H1 (cell line): ENCODE measurements at regions not wholly inside any gene's neighbourhood (a gene's known extent, or its start where the extent isn't known, plus 50 kb on each side); places are given as distances from the start of the nearest gene placed in this dataset.

Experiments used
- CTCF ChIA-PET: fragments of 300-600 bp; sonication (Branson Sonifier 250); formaldehyde crosslinking; loops from one replicate; lab custom pipeline; 2021; ENCODE audit not compliant: partially characterized antibody; lab: Charles Lee
- POLR2A ChIA-PET: fragments of 300-600 bp; sonication (Branson Sonifier 250); formaldehyde crosslinking; loops from one replicate; lab custom pipeline; 2021; ENCODE audit warnings: inconsistent platforms; ENCODE audit not compliant: partially characterized antibody; lab: Charles Lee
- DNase-seq, 2 experiments: peaks; one replicate each; pipeline versions ENCODE4 v3.0.0 to v3.0.0-alpha.2; 2010 to 2022; ENCODE audit warnings: low spot score in 2 of 2, low read depth in 1 of 2, mixed read lengths in 1 of 2
- FAIRE-seq: peaks from 2 replicates; lab custom pipeline; 2011; peaks lifted over from hg19 to GRCh38; lab: Jason Lieb, UNC
- H2AFZ ChIP-seq: 2 replicates; pipeline ENCODE4 v1.8.1; 2012; ENCODE audit warnings: low read length, inconsistent platforms
- H2AK5ac ChIP-seq: 2 replicates; pipeline ENCODE4 v1.6.1; 2013; ENCODE audit warnings: low read depth, low read length
- H2BK120ac ChIP-seq: replicated peaks from 2 replicates; pipeline ENCODE3; 2013; ENCODE audit warnings: low read depth, low read length, inconsistent platforms
- H2BK12ac ChIP-seq: 2 replicates; pipeline ENCODE4 v1.6.1; 2013; ENCODE audit warnings: low read depth, low read length
- H2BK15ac ChIP-seq: 2 replicates; pipeline ENCODE4 v1.6.1; 2013; ENCODE audit warnings: low read length
- H2BK20ac ChIP-seq: 2 replicates; pipeline ENCODE4 v1.6.1; 2013; ENCODE audit warnings: low read length
- H2BK5ac ChIP-seq: 2 replicates; pipeline ENCODE4 v1.6.1; 2013; ENCODE audit warnings: low read depth, low read length
- H3K14ac ChIP-seq: 2 replicates; pipeline ENCODE4 v1.6.1; 2013; ENCODE audit warnings: inconsistent platforms; ENCODE audit not compliant: insufficient read length
- H3K18ac ChIP-seq: 2 replicates; pipeline ENCODE4 v1.6.1; 2013; ENCODE audit warnings: low read length; ENCODE audit errors: extremely low read depth
- H3K23ac ChIP-seq: 2 replicates; pipeline ENCODE4 v1.6.1; 2013; ENCODE audit warnings: inconsistent platforms; ENCODE audit not compliant: insufficient read length
- H3K23me2 ChIP-seq: 2 replicates; pipeline ENCODE4 v1.6.1; 2013; ENCODE audit warnings: low read depth, low read length
- H3K27ac ChIP-seq: 2 replicates; pipeline ENCODE4 v1.6.1; 2011; ENCODE audit warnings: low read depth, low read length, inconsistent platforms
- H3K27me3 ChIP-seq, 4 experiments: replicated peaks in 1 of 4; 1 replicate in 1 of 4; 2 replicates in 3 of 4; pipeline versions ENCODE4 v1.6.1 to v1.8.1; 2011 to 2013; ENCODE audit warnings: low read length in 3 of 4, mild to moderate bottlenecking in 3 of 4, inconsistent platforms in 2 of 4, mixed read lengths in 2 of 4, moderate library complexity in 1 of 4; ENCODE audit not compliant: control insufficient read depth in 3 of 4, insufficient read depth in 3 of 4; ENCODE audit errors: extremely low read depth in 1 of 4
- H3K36me3 ChIP-seq, 4 experiments: 2 replicates each; pipeline versions ENCODE4 v1.6.1 to v1.8.1; 2011 to 2013; ENCODE audit warnings: mild to moderate bottlenecking in 4 of 4, low read length in 3 of 4, moderate library complexity in 2 of 4, control low read depth in 1 of 4, inconsistent platforms in 1 of 4; ENCODE audit not compliant: insufficient read depth in 4 of 4, control insufficient read depth in 2 of 4
- H3K4ac ChIP-seq: replicated peaks from 2 replicates; pipeline ENCODE3; 2013; ENCODE audit warnings: low read length, low read depth, mixed read lengths, inconsistent platforms; ENCODE audit not compliant: insufficient read length
- H3K4me1 ChIP-seq, 4 experiments: replicated peaks in 1 of 4; 1 replicate in 1 of 4; 2 replicates in 3 of 4; pipeline versions ENCODE4 v1.6.1 to v1.8.1; 2011 to 2013; ENCODE audit warnings: low read length in 3 of 4, inconsistent platforms in 2 of 4, mixed read lengths in 1 of 4; ENCODE audit not compliant: insufficient read depth in 4 of 4, control insufficient read depth in 3 of 4
- H3K4me2 ChIP-seq, 2 experiments: 2 replicates each; pipeline versions ENCODE4 v1.6.1 to v1.8.1; 2011 to 2013; ENCODE audit warnings: low read depth in 2 of 2, low read length in 2 of 2, control low read depth in 1 of 2, inconsistent platforms in 1 of 2, mild to moderate bottlenecking in 1 of 2; ENCODE audit not compliant: insufficient read depth in 1 of 2
- H3K4me3 ChIP-seq, 4 experiments: fragments of 200-600, 300-600 bp in 1 of 4; sonication (generic), shearing (Covaris generic), sonication (Bioruptor Twin) in 1 of 4; 2 replicates each; pipeline versions ENCODE4 v1.5.1 to v1.8.1; 2011 to 2016; ENCODE audit warnings: low read length in 4 of 4, low read depth in 3 of 4, control low read depth in 2 of 4, inconsistent platforms in 2 of 4, mild to moderate bottlenecking in 2 of 4, mixed read lengths in 1 of 4, moderate library complexity in 1 of 4; ENCODE audit not compliant: insufficient read depth in 2 of 4; ENCODE audit errors: extremely low read depth in 1 of 4
- H3K56ac ChIP-seq: replicated peaks from 2 replicates; pipeline ENCODE3; 2013; ENCODE audit warnings: low read depth, mild to moderate bottlenecking, mixed read lengths, low read length, inconsistent platforms; ENCODE audit not compliant: insufficient read length
- H3K79me1 ChIP-seq: 2 replicates; pipeline ENCODE4 v1.6.1; 2013; ENCODE audit warnings: low read depth, low read length, control low read depth
- H3K79me2 ChIP-seq, 2 experiments: 2 replicates each; pipeline versions ENCODE4 v1.6.1 to v1.8.1; 2012 to 2013; ENCODE audit warnings: low read length in 2 of 2, mild to moderate bottlenecking in 2 of 2, inconsistent platforms in 1 of 2; ENCODE audit not compliant: insufficient read depth in 2 of 2, control insufficient read depth in 1 of 2
- H3K9ac ChIP-seq, 4 experiments: replicated peaks in 1 of 4; 1 replicate in 1 of 4; 2 replicates in 3 of 4; pipeline versions ENCODE4 v1.6.1 to v1.8.1; 2011 to 2013; ENCODE audit warnings: low read depth in 3 of 4, low read length in 3 of 4, control low read depth in 2 of 4, mild to moderate bottlenecking in 2 of 4, moderate library complexity in 2 of 4, inconsistent platforms in 1 of 4; ENCODE audit errors: extremely low read depth in 1 of 4
- H3K9me3 ChIP-seq, 2 experiments: 2 replicates each; pipeline versions ENCODE4 v1.6.1 to v1.8.1; 2012 to 2013; ENCODE audit warnings: mild to moderate bottlenecking in 2 of 2, moderate library complexity in 2 of 2, control low read depth in 1 of 2, inconsistent platforms in 1 of 2, low read depth in 1 of 2, low read length in 1 of 2, mixed read lengths in 1 of 2; ENCODE audit not compliant: insufficient read depth in 2 of 2
- H4K20me1 ChIP-seq, 2 experiments: replicated peaks in 1 of 2; 2 replicates each; pipeline versions ENCODE3 to v1.8.1; 2011 to 2013; ENCODE audit warnings: inconsistent platforms in 2 of 2, low read length in 2 of 2, mild to moderate bottlenecking in 1 of 2; ENCODE audit not compliant: insufficient read depth in 2 of 2, control insufficient read depth in 1 of 2
- H4K5ac ChIP-seq: 2 replicates; pipeline ENCODE4 v1.6.1; 2013; ENCODE audit warnings: low read length, low read depth, mixed read lengths, inconsistent platforms; ENCODE audit not compliant: insufficient read length
- H4K8ac ChIP-seq: 2 replicates; pipeline ENCODE4 v1.8.0; 2013; ENCODE audit warnings: mild to moderate bottlenecking, moderate library complexity, low read length, inconsistent platforms; ENCODE audit not compliant: insufficient read depth; ENCODE audit errors: extremely low read depth
- H4K91ac ChIP-seq: replicated peaks from 2 replicates; pipeline ENCODE3; 2013; ENCODE audit warnings: low read length, mixed read lengths, inconsistent platforms; ENCODE audit not compliant: insufficient read length
- ATF2 ChIP-seq: IDR thresholded peaks from 2 replicates; pipeline ENCODE4 v1.6.1; 2012; ENCODE audit warnings: low read length, inconsistent platforms
- BRCA1 ChIP-seq: IDR thresholded peaks from 2 replicates; pipeline ENCODE4 v1.6.1; 2012; ENCODE audit warnings: low read depth, low read length, improper control_type of control experiment
- CHD1 ChIP-seq: IDR thresholded peaks from 2 replicates; pipeline ENCODE4 v1.6.1; 2012; ENCODE audit warnings: low read depth, low read length, improper control_type of control experiment
- CHD2 ChIP-seq: IDR thresholded peaks from 2 replicates; pipeline ENCODE4 v1.6.1; 2012; ENCODE audit warnings: low read length, improper control_type of control experiment
- NRF1 ChIP-seq: IDR thresholded peaks from 2 replicates; pipeline ENCODE4 v1.6.1; 2011; ENCODE audit warnings: mild to moderate bottlenecking, low read depth, low read length, improper control_type of control experiment
- PHF8 ChIP-seq: fragments of 200-600 bp; sonication (generic); conservative IDR thresholded peaks from 2 replicates; pipeline ENCODE4 v1.7.1; 2012; ENCODE audit warnings: low read depth, mild to moderate bottlenecking, inconsistent platforms, low read length, moderate library complexity
- POLR2AphosphoS5 ChIP-seq: IDR thresholded peaks from 2 replicates; pipeline ENCODE4 v1.6.1; 2011; ENCODE audit warnings: low read depth, low read length
- POU5F1 ChIP-seq: IDR thresholded peaks from 2 replicates; pipeline ENCODE4 v1.6.1; 2011; ENCODE audit warnings: low read depth, mild to moderate bottlenecking, low read length, moderate library complexity
- SIN3A ChIP-seq, 2 experiments: IDR thresholded peaks in 1 of 2; conservative IDR thresholded peaks in 1 of 2; 2 replicates each; pipeline ENCODE4 v1.6.1; 2011 to 2012; ENCODE audit warnings: low read length in 2 of 2, improper control_type of control experiment in 1 of 2, low read depth in 1 of 2, mild to moderate bottlenecking in 1 of 2
- SIX5 ChIP-seq: IDR thresholded peaks from 2 replicates; pipeline ENCODE4 v1.6.1; 2011; ENCODE audit warnings: mild to moderate bottlenecking, low read depth, low read length
- USF2 ChIP-seq: IDR thresholded peaks from 2 replicates; pipeline ENCODE4 v1.6.1; 2011; ENCODE audit warnings: low read length, improper control_type of control experiment
- TF ChIP-seq, protein P1 (sequence below): IDR thresholded peaks from 2 replicates; pipeline ENCODE4 v1.6.1; 2011; ENCODE audit warnings: low read depth, mild to moderate bottlenecking, low read length; ENCODE audit not compliant: insufficient read depth

DNA sequence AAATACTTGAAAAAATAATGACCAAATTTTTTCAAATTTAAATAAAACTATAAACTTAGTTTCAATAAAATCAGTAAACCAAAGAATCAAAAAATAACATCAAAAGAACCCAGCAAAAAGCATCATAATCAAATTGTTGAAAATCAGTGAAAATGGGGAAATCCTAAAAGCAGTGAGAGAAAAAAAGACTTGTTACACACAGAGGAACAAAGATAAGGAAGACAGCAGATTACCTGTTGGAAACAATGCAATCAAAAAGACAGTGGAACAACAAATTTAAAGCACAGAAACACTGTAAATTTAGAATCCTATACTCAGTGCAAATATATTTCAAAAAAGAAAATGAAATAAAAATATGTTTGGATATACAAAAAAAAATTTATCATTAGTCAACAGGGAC, 156.2 kb upstream of the LMCD1 start:
- H2BK120ac ChIP-seq, result no peak overlapping the region
- no peak overlapping the region for H3K23ac ChIP-seq
- DNase-seq (no peak), FAIRE-seq (no peak)
- H4K8ac ChIP-seq, result no peak overlapping the region
- H3K9ac ChIP-seq, result no peak overlapping the region
- H2BK12ac ChIP-seq, result no peak overlapping the region
- no peaks in the 10 kb centered on the region for H3K27me3 ChIP-seq
- ChIA-PET POLR2A (no interaction called here), CTCF (no interaction called here)
- H2BK15ac ChIP-seq, result no peak overlapping the region
- no peak overlapping the region for H4K91ac ChIP-seq
- no peak overlapping the region for H2BK5ac ChIP-seq
- no peak overlapping the region for H2AFZ ChIP-seq
- no peaks in the 10 kb centered on the region for H3K79me2 ChIP-seq
- H3K14ac ChIP-seq, result no peak overlapping the region
- no peaks in the 10 kb centered on the region for H3K79me1 ChIP-seq
- no peak overlapping the region for H3K4me3 ChIP-seq
- no peak overlapping the region for H3K18ac ChIP-seq
- H3K4ac ChIP-seq, result no peak overlapping the region
- no peaks in the 10 kb centered on the region for H3K4me1 ChIP-seq
- no peak overlapping the region for H3K56ac ChIP-seq
- no peak overlapping the region for H2AK5ac ChIP-seq
- H3K4me2 ChIP-seq, result no peak overlapping the region
- H4K20me1 ChIP-seq, result no peaks in the 10 kb centered on the region
- H4K5ac ChIP-seq, result no peak overlapping the region
- no peaks in the 10 kb centered on the region for H3K36me3 ChIP-seq
- peaks cover 0 to 4% of the 10 kb centered on the region in 2 experiments; a peak in 2 of 4 replicates for H3K9me3 ChIP-seq
- H3K23me2 ChIP-seq, result no peaks in the 10 kb centered on the region
- no peak overlapping the region for H3K27ac ChIP-seq
- H2BK20ac ChIP-seq, result no peak overlapping the region
- TF ChIP-seq BRCA1 (no peak), PHF8 (no peak), SIN3A (conservative IDR thresholded peaks at IDR 0.05 in 1 of 2, IDR thresholded peaks at IDR 0.05 in 1 of 2; ENCODE audit: low read depth in 1 of 2, low read length in 2 of 2) (no peak), SIX5 (no peak), ATF2 (no peak), NRF1 (no peak), CHD2 (no peak), USF2 (no peak), POU5F1 (no peak), CHD1 (no peak), POLR2AphosphoS5 (no peak)
- TF ChIP-seq, protein P1, sequence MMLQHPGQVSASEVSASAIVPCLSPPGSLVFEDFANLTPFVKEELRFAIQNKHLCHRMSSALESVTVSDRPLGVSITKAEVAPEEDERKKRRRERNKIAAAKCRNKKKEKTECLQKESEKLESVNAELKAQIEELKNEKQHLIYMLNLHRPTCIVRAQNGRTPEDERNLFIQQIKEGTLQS, result no peak
